Ovary (tissue), 3 donors: ENCODE measurements at regions not wholly inside any gene's neighbourhood (a gene's known extent, or its start where the extent isn't known, plus 50 kb on each side); places are given as distances from the start of the nearest gene placed in this dataset.

Source experiments
- EP300 ChIP-seq: sonication (generic); formaldehyde crosslinking; IDR thresholded peaks from one replicate; pipeline ENCODE4 v1.6.1; 2017; ENCODE audit warnings: antibody characterized with exemption
- POLR2A ChIP-seq: fragments of 450-650 bp; IDR thresholded peaks from one replicate; pipeline ENCODE4 v1.6.1; 2017; ENCODE audit warnings: antibody characterized with exemption, mild to moderate bottlenecking, moderate library complexity
- TF ChIP-seq, protein P1 (sequence below), 3 donors: fragments of 450-650 bp in 2 of 3; fragments of 200-600 bp in 1 of 3; IDR thresholded peaks; one replicate each; pipeline versions ENCODE4 v1.5.1 to v1.8.0; 2016 to 2022; ENCODE audit warnings: antibody characterized with exemption in 3 of 3, mild to moderate bottlenecking in 1 of 3
- donor health status: DM: no; HTN: no; CAD: no.

GRCh38 chr14:40682131-40682913 is 924.4 kb upstream of the LRFN5 start:
- no peak for TF ChIP-seq POLR2A
- TF ChIP-seq, protein P1, sequence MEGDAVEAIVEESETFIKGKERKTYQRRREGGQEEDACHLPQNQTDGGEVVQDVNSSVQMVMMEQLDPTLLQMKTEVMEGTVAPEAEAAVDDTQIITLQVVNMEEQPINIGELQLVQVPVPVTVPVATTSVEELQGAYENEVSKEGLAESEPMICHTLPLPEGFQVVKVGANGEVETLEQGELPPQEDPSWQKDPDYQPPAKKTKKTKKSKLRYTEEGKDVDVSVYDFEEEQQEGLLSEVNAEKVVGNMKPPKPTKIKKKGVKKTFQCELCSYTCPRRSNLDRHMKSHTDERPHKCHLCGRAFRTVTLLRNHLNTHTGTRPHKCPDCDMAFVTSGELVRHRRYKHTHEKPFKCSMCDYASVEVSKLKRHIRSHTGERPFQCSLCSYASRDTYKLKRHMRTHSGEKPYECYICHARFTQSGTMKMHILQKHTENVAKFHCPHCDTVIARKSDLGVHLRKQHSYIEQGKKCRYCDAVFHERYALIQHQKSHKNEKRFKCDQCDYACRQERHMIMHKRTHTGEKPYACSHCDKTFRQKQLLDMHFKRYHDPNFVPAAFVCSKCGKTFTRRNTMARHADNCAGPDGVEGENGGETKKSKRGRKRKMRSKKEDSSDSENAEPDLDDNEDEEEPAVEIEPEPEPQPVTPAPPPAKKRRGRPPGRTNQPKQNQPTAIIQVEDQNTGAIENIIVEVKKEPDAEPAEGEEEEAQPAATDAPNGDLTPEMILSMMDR (IDR thresholded peaks at IDR 0.05), result no peak
- TF ChIP-seq EP300, result no peak
